Upper lobe of left lung (tissue), 4 donors: ENCODE measurements at regions not wholly inside any gene's neighbourhood (a gene's known extent, or its start where the extent isn't known, plus 50 kb on each side); places are given as distances from the start of the nearest gene placed in this dataset.

Experiments
- POLR2AphosphoS5 ChIP-seq, 2 donors: sonication (generic); formaldehyde crosslinking; IDR thresholded peaks; one replicate each; pipeline ENCODE4 v1.5.1; 2017; ENCODE audit warnings: antibody characterized with exemption in 2 of 2
- TF ChIP-seq, protein P1 (sequence below), 6 experiments: fragments of 450-650 bp in 4 of 6; fragments of 200-600 bp in 2 of 6; sonication (generic) in 2 of 6; IDR thresholded peaks; one replicate each; pipeline ENCODE4 v1.5.1; 2016 to 2019; ENCODE audit warnings: antibody characterized with exemption in 6 of 6

DNA sequence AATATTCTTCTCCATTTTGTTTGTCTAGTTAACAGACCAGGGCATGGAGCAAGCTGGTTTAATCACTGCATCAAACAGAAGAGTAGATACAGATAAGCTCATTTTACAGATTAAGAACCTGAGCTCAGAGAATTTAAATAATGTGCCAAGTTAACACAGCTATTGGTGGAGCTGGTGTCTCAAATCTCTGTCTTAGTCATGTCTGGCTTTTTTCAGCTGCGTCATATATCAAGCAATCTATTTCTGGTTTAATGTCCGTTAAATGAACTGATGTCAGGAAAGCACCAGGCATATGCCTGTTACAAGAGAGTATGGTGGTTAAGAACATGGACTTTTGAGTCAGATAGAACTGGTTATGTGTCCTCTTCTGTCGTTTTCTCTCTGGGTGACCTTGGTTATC, 79.8 kb upstream of the ADGRA3 start:
- TF ChIP-seq, protein P1, sequence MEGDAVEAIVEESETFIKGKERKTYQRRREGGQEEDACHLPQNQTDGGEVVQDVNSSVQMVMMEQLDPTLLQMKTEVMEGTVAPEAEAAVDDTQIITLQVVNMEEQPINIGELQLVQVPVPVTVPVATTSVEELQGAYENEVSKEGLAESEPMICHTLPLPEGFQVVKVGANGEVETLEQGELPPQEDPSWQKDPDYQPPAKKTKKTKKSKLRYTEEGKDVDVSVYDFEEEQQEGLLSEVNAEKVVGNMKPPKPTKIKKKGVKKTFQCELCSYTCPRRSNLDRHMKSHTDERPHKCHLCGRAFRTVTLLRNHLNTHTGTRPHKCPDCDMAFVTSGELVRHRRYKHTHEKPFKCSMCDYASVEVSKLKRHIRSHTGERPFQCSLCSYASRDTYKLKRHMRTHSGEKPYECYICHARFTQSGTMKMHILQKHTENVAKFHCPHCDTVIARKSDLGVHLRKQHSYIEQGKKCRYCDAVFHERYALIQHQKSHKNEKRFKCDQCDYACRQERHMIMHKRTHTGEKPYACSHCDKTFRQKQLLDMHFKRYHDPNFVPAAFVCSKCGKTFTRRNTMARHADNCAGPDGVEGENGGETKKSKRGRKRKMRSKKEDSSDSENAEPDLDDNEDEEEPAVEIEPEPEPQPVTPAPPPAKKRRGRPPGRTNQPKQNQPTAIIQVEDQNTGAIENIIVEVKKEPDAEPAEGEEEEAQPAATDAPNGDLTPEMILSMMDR (IDR thresholded peaks at IDR 0.05): no peak
- no peak for TF ChIP-seq POLR2AphosphoS5 (IDR thresholded peaks at IDR 0.05)
